Heart left ventricle (tissue), 13 donors: ENCODE measurements at regions not wholly inside any gene's neighbourhood (a gene's known extent, or its start where the extent isn't known, plus 50 kb on each side); places are given as distances from the start of the nearest gene placed in this dataset.

ENCODE experiments used
- POLR2A ChIP-seq, 2 donors: fragments of 450-650 bp; IDR thresholded peaks; one replicate each; pipeline ENCODE4 v1.6.1; 2017; ENCODE audit warnings: antibody characterized with exemption in 2 of 2, mild to moderate bottlenecking in 2 of 2, moderate library complexity in 2 of 2
- TF ChIP-seq, protein P1 (sequence below), 12 donors: fragments of 200-600 bp; sonication (generic) in 4 of 12; IDR thresholded peaks; one replicate each; pipeline versions ENCODE4 v1.5.0 to v1.8.0; 2018 to 2022; ENCODE audit warnings: antibody characterized with exemption in 12 of 12, mild to moderate bottlenecking in 5 of 12
- donor health status: ischemic (EF 13 %, LVEDD 7.1; RV severe dilation, severe dysfunction).
- donor health status: DM: no; HTN: yes; CAD: no.
- donor health status: DM: no; HTN: no; CAD: no.
- donor health status: ischemic (EF 25% LVEDD 6.9; RV normal size, moderate dysfunction).
- donor health status: ischemic (EF 25% LVEDD 5.7; RV mildly dilated, moderate dysfunction).
- donor health status: ischemic (EF 35%, LVEDD 5.7; RV mildly dilated, moderate dysfunction).
- donor health status: nonischemic (EF 11% LVEDD 7.7; RV severe dilation, severe dysfunction).
- donor health status: DM: yes; HTN: yes; CAD: no.
- donor health status: PGD.
- donor health status: ischemic (EF 29% LVEDD 5.4; RV normal size, mild dysfunction).
- donor health status: nonischemic (EF 23%, LVEDD 6.1; RV moderate dilation, normal function).

GRCh38 chr6:115613488-115613887 lies 447.2 kb downstream of the FRK start:
- TF ChIP-seq, protein P1, sequence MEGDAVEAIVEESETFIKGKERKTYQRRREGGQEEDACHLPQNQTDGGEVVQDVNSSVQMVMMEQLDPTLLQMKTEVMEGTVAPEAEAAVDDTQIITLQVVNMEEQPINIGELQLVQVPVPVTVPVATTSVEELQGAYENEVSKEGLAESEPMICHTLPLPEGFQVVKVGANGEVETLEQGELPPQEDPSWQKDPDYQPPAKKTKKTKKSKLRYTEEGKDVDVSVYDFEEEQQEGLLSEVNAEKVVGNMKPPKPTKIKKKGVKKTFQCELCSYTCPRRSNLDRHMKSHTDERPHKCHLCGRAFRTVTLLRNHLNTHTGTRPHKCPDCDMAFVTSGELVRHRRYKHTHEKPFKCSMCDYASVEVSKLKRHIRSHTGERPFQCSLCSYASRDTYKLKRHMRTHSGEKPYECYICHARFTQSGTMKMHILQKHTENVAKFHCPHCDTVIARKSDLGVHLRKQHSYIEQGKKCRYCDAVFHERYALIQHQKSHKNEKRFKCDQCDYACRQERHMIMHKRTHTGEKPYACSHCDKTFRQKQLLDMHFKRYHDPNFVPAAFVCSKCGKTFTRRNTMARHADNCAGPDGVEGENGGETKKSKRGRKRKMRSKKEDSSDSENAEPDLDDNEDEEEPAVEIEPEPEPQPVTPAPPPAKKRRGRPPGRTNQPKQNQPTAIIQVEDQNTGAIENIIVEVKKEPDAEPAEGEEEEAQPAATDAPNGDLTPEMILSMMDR (IDR thresholded peaks at IDR 0.05) = no peak
- TF ChIP-seq POLR2A (IDR thresholded peaks at IDR 0.05) = no peak
